Natural killer cell treated with Interleukin-12 subunit alpha and Interleukin-12 subunit beta and Interleukin-15 and Interleukin-18, amount 100 ng/mL, for 72 hours (primary cell): ENCODE measurements at regions not wholly inside any gene's neighbourhood (a gene's known extent, or its start where the extent isn't known, plus 50 kb on each side); places are given as distances from the start of the nearest gene placed in this dataset.

Experiments used
- ATAC-seq, 2 donors: fragments of 150-1000 bp; cut with Tn5 transposase in 1 of 2; sonication (Bioruptor Pico), chemical (Tn5 transposase) in 1 of 2; 2 replicates each; pipeline ENCODE4 v1.10.0; 2021
- DNase-seq: peaks from one replicate; pipeline ENCODE4 v3.0.0; 2022; ENCODE audit warnings: low spot score
- H3K27ac Mint-ChIP-seq, 2 donors: 1 replicate in 1 of 2; 2 replicates in 1 of 2; pipeline ENCODE4 v1.8.0; 2022; ENCODE audit warnings: mixed read lengths in 2 of 2, mild to moderate bottlenecking in 1 of 2, moderate library complexity in 1 of 2
- H3K27me3 Mint-ChIP-seq, 2 donors: 1 replicate in 1 of 2; 2 replicates in 1 of 2; pipeline ENCODE4 v1.8.0; 2022; ENCODE audit warnings: mixed read lengths in 2 of 2
- H3K36me3 Mint-ChIP-seq: one replicate; pipeline ENCODE4 v1.8.0; 2022; ENCODE audit warnings: mixed read lengths
- H3K4me1 Mint-ChIP-seq, 2 donors: 1 replicate in 1 of 2; 2 replicates in 1 of 2; pipeline ENCODE4 v1.8.0; 2022; ENCODE audit warnings: low read depth in 2 of 2, mixed read lengths in 2 of 2, mild to moderate bottlenecking in 1 of 2
- H3K4me3 Mint-ChIP-seq: one replicate; pipeline ENCODE4 v1.8.0; 2022; ENCODE audit warnings: mixed read lengths
- H3K9me3 Mint-ChIP-seq: 2 replicates; pipeline ENCODE4 v1.8.0; 2022; ENCODE audit warnings: mixed read lengths

DNA sequence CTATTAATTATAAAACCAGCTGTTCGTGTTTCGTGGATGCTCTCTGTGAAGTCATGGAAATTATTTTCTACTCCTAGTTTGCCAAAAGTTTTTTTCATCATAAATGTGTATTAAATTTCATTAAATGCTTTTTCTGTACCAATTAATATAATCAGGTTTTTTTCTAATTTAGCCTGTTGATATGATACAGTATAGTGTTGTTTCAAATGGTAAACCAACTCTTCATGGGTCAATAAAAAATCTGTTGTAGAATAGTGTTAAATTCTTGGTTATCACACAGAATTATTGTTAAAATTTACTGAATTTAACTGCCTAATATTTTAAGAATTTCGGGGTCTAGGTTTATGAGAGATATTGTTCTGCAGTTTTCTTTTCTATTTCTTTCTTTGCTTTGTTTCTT lies 505.9 kb upstream of the MANEA start:
- no peaks in the 10 kb centered on the region for H3K4me1 Mint-ChIP-seq
- H3K36me3 Mint-ChIP-seq: no peaks in the 10 kb centered on the region
- DNase-seq: no peak
- H3K4me3 Mint-ChIP-seq: no peak overlapping the region
- H3K27ac Mint-ChIP-seq: no peak overlapping the region
- ATAC-seq: no peak
- peaks cover 7% of the 10 kb centered on the region for H3K9me3 Mint-ChIP-seq
- no peaks in the 10 kb centered on the region for H3K27me3 Mint-ChIP-seq

- H3K27me3 Mint-ChIP-seq: no peaks in the 10 kb centered on the region
- no peak overlapping the region for H3K4me3 Mint-ChIP-seq
- H3K36me3 Mint-ChIP-seq: no peaks in the 10 kb centered on the region
- no peaks in the 10 kb centered on the region for H3K4me1 Mint-ChIP-seq
- H3K9me3 Mint-ChIP-seq: peaks cover 3% of the 10 kb centered on the region
- ATAC-seq: no peak
- no peak for DNase-seq
- no peak overlapping the region for H3K27ac Mint-ChIP-seq
Observed at GRCh38 chr6:95078457-95078856, 498.9 kb upstream of the MANEA start.

- H3K4me1 Mint-ChIP-seq: no peaks in the 10 kb centered on the region
- no peaks in the 10 kb centered on the region for H3K27me3 Mint-ChIP-seq
- H3K4me3 Mint-ChIP-seq: no peak overlapping the region
- DNase-seq (no peak), ATAC-seq (no peak)
- no peaks in the 10 kb centered on the region for H3K36me3 Mint-ChIP-seq
- no peaks in the 10 kb centered on the region for H3K9me3 Mint-ChIP-seq
- H3K27ac Mint-ChIP-seq: no peak overlapping the region
Observed at GRCh38 chr6:95081231-95081630, 496.1 kb upstream of the MANEA start.

DNA sequence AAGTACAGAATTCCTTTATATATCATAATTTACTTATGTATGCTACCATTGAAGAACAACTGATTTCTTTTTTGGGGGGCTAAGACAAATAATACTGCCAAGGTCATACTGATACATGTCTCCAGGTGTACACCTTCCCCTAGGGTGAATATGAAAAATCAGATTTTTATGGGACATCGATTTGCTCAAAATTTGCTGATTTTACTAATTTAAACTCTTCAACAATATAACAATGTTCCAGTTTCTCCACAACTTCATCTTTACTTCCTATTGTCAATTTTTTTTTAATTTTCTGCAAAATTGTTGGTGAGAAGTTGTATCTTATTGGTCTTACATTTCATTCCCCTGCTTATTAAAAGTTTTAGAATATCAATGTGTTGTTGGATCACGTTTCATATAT lies 495.4 kb upstream of the MANEA start:
- no peak overlapping the region for H3K27ac Mint-ChIP-seq
- ATAC-seq: no peak
- H3K9me3 Mint-ChIP-seq: no peaks in the 10 kb centered on the region
- no peak for DNase-seq
- H3K4me1 Mint-ChIP-seq: no peaks in the 10 kb centered on the region
- H3K4me3 Mint-ChIP-seq: no peak overlapping the region
- H3K27me3 Mint-ChIP-seq: no peaks in the 10 kb centered on the region
- no peaks in the 10 kb centered on the region for H3K36me3 Mint-ChIP-seq

GRCh38 chr6:95083506-95083905 lies 493.8 kb upstream of the MANEA start:
- H3K27ac Mint-ChIP-seq: no peak overlapping the region
- no peaks in the 10 kb centered on the region for H3K36me3 Mint-ChIP-seq
- no peaks in the 10 kb centered on the region for H3K27me3 Mint-ChIP-seq
- H3K4me1 Mint-ChIP-seq: no peaks in the 10 kb centered on the region
- DNase-seq (no peak), ATAC-seq (peak in 1 of 2 donors; percentile 36)
- no peak overlapping the region for H3K4me3 Mint-ChIP-seq
- no peaks in the 10 kb centered on the region for H3K9me3 Mint-ChIP-seq

DNA sequence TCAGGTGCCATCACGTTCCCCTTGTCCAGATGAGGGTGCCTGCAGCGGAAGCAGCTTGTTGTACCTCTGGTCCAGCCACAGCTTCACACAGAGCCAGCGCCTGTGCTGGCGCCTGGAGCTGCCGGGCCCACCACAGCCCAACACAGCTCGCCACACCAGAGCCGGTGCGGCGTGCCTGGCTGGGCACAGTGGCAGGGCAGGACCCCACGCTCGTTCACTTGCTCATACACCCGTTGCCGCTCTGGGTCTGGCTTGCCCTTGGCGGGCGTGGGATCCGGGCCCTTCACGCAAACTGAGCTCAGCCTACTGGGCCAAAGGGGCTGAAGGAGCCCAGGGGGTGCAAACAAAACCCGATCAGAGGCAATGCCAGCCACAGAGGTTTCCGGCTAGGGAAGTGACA lies 492.5 kb upstream of the MANEA start:
- no peaks in the 10 kb centered on the region for H3K27me3 Mint-ChIP-seq
- no peak overlapping the region for H3K27ac Mint-ChIP-seq
- DNase-seq (no peak), ATAC-seq (no peak)
- H3K9me3 Mint-ChIP-seq: no peaks in the 10 kb centered on the region
- H3K36me3 Mint-ChIP-seq: no peaks in the 10 kb centered on the region
- no peak overlapping the region for H3K4me3 Mint-ChIP-seq
- H3K4me1 Mint-ChIP-seq: no peaks in the 10 kb centered on the region

- ATAC-seq (no peak), DNase-seq (no peak)
- no peaks in the 10 kb centered on the region for H3K9me3 Mint-ChIP-seq
- H3K27ac Mint-ChIP-seq: no peak overlapping the region
- no peaks in the 10 kb centered on the region for H3K4me1 Mint-ChIP-seq
- H3K36me3 Mint-ChIP-seq: no peaks in the 10 kb centered on the region
- H3K4me3 Mint-ChIP-seq: no peak overlapping the region
- no peaks in the 10 kb centered on the region for H3K27me3 Mint-ChIP-seq
Observed at GRCh38 chr6:95087394-95088097, 489.8 kb upstream of the MANEA start.

GRCh38 chr6:95091823-95092436 lies 485.4 kb upstream of the MANEA start:
- H3K4me3 Mint-ChIP-seq: no peak overlapping the region
- DNase-seq (no peak), ATAC-seq (no peak)
- no peak overlapping the region for H3K27ac Mint-ChIP-seq
- no peaks in the 10 kb centered on the region for H3K27me3 Mint-ChIP-seq
- no peaks in the 10 kb centered on the region for H3K4me1 Mint-ChIP-seq
- no peaks in the 10 kb centered on the region for H3K36me3 Mint-ChIP-seq
- H3K9me3 Mint-ChIP-seq: no peaks in the 10 kb centered on the region

DNA sequence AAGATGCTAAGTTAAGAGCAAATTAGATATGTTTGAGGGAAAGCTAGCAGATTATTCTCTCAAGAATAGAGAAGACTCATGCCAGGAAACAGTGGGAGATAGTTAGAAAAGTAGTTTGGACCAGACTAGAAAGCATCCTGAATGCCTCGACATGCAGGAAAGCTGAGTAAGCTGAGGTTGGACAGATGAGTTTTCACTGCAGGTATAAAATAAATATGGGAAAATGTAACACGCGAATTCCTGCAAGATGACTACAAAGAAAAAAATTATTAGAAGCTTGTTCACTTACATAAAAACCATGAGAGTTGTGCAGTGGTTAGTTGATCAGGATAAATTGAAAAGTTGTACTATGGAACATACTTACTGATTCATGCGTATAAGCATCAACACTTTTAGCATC lies 484.2 kb upstream of the MANEA start:
- no peaks in the 10 kb centered on the region for H3K36me3 Mint-ChIP-seq
- H3K4me3 Mint-ChIP-seq: no peak overlapping the region
- H3K27me3 Mint-ChIP-seq: no peaks in the 10 kb centered on the region
- H3K9me3 Mint-ChIP-seq: no peaks in the 10 kb centered on the region
- H3K27ac Mint-ChIP-seq: no peak overlapping the region
- H3K4me1 Mint-ChIP-seq: no peaks in the 10 kb centered on the region
- DNase-seq: no peak
- no peak for ATAC-seq

GRCh38 chr6:95094751-95095663 lies 482.3 kb upstream of the MANEA start:
- H3K27me3 Mint-ChIP-seq: no peaks in the 10 kb centered on the region
- DNase-seq: no peak
- H3K27ac Mint-ChIP-seq: no peak overlapping the region
- ATAC-seq: no peak
- peaks cover 3% of the 10 kb centered on the region for H3K9me3 Mint-ChIP-seq
- H3K36me3 Mint-ChIP-seq: no peaks in the 10 kb centered on the region
- H3K4me3 Mint-ChIP-seq: no peak overlapping the region
- H3K4me1 Mint-ChIP-seq: no peaks in the 10 kb centered on the region

DNA sequence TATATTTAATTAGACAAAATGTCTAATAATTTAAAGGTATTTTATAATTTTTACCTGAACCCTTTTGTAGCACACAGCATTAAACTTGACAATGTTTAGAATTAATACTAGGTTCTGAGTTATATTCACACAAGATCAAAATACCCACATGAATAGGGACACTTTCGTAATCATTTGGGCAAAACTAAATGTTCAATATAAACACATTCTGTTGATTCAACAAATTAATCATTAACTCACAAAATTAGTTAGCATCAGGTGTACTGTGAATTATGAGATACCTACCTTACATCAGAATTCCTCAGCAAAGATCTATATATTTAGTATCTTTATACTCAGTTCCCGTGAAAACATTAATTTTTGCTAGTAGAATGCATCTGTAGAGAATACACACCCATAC lies 481.5 kb upstream of the MANEA start:
- Mint-ChIP-seq H3K36me3 (no peaks in the 10 kb centered on the region), H3K27ac (no peak overlapping the region), H3K9me3 (peaks cover 3% of the 10 kb centered on the region), H3K4me3 (no peak overlapping the region), H3K4me1 (no peaks in the 10 kb centered on the region), H3K27me3 (no peaks in the 10 kb centered on the region)
- DNase-seq (no peak), ATAC-seq (no peak)

DNA sequence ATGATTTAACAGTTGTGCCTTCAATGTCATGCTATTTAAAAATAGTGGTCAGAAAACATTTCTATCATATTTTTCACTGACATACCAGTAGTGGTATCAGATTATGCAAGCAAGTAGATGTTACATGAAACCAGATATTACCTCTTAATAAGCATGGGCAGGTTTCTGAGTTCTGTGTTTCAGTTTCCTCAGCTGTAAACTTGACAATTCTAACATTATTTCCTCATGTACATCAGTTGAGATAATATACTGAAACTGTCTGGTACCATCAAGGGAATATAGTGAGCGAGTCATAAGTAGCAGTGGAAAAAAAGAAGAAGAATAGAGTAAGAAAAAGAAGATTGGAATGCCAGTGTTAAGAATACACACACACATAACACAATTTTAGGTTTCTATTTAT lies 477.9 kb upstream of the MANEA start:
- H3K27me3 Mint-ChIP-seq: no peaks in the 10 kb centered on the region
- ATAC-seq: no peak
- H3K27ac Mint-ChIP-seq: no peak overlapping the region
- H3K9me3 Mint-ChIP-seq: peaks cover 3% of the 10 kb centered on the region
- no peak for DNase-seq
- no peaks in the 10 kb centered on the region for H3K36me3 Mint-ChIP-seq
- no peak overlapping the region for H3K4me3 Mint-ChIP-seq
- H3K4me1 Mint-ChIP-seq: no peaks in the 10 kb centered on the region

DNA sequence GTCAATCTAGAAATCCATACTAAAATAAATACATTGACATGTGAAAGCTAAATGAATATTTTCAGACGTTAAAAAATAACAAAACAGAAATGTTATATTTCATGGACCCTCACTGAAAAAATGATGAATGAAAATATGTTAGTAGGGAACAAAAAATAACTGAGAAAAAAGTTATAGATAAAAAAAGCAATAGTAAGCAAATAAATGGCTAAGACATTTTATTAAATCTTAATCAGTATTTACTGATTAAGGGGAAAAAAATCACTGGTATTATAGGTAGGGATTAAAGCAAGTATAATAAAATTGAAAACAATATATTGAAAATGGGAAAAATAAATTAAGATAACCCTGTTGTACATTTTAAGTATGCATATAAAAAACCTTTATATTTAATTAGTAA lies 468.1 kb upstream of the MANEA start:
- Mint-ChIP-seq H3K4me1 (no peaks in the 10 kb centered on the region), H3K9me3 (no peaks in the 10 kb centered on the region), H3K36me3 (no peaks in the 10 kb centered on the region), H3K27ac (no peak overlapping the region), H3K27me3 (no peaks in the 10 kb centered on the region), H3K4me3 (no peak overlapping the region)
- DNase-seq (no peak), ATAC-seq (no peak)

GRCh38 chr6:95110767-95111166 lies 466.6 kb upstream of the MANEA start:
- DNase-seq (no peak), ATAC-seq (no peak)
- no peak overlapping the region for H3K27ac Mint-ChIP-seq
- H3K4me1 Mint-ChIP-seq: no peaks in the 10 kb centered on the region
- H3K36me3 Mint-ChIP-seq: no peaks in the 10 kb centered on the region
- no peaks in the 10 kb centered on the region for H3K27me3 Mint-ChIP-seq
- H3K9me3 Mint-ChIP-seq: peaks cover under 1% of the 10 kb centered on the region
- H3K4me3 Mint-ChIP-seq: no peak overlapping the region
